ENCODE measurements at regions not wholly inside any gene's neighbourhood (a gene's known extent, or its start where the extent isn't known, plus 50 kb on each side); places are given as distances from the start of the nearest gene placed in this dataset.

DNA sequence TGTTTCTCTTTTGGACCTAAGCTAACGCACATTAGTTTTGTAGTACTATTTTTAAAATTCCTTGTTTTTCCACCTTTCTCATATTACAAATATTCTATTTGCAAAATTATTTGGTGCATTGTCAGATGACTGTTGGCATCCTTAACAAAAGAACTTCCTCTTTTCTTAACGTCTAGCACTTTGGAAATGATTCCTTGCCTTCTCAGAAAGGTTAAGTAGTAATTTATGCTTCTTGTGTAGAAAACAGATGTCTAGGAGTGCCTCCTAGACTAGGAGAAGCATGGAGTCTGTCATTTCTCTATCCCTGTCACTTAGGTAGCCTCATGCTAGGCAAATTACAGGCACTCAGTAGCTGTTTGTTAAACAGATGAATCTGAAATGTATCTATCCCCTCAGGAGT lies 64.4 kb downstream of the HSPA13 start:
- no peak overlapping the region for H2AK5ac ChIP-seq (ENCODE audit: insufficient read length, low read length)
- H3K4me1 ChIP-seq (ENCODE audit: insufficient read depth, low read length) = peaks cover 2% of the 10 kb centered on the region; the same call in 1 of the 2 replicates
- no peak overlapping the region for H3K4me2 ChIP-seq (ENCODE audit: insufficient read depth, insufficient read length, low read length)
- no peak overlapping the region for H2BK15ac ChIP-seq (ENCODE audit: low read depth, low read length)
- no peak overlapping the region for H3K4ac ChIP-seq (ENCODE audit: low read depth, low read length)
- H3K56ac ChIP-seq (ENCODE audit: insufficient read length, low read depth, low read length) = no peak overlapping the region
- H3K14ac ChIP-seq (ENCODE audit: insufficient read depth, low read length) = no peak overlapping the region
- H3K79me2 ChIP-seq (ENCODE audit: insufficient read depth, low read length) = no peaks in the 10 kb centered on the region
- no peak overlapping the region for H3K18ac ChIP-seq (ENCODE audit: insufficient read length, low read depth, low read length)
- H2BK12ac ChIP-seq (ENCODE audit: insufficient read length, low read depth, low read length) = no peak overlapping the region
- H2AFZ ChIP-seq (ENCODE audit: low read length) = peak overlapping the region; percentile 16
- no peak overlapping the region for H2BK120ac ChIP-seq (ENCODE audit: low read depth, low read length, poor library complexity, severe bottlenecking)
- no peak overlapping the region for H3K23ac ChIP-seq (ENCODE audit: insufficient read length, low read depth, low read length)
- DNase-seq = no peak
- TF ChIP-seq, protein P1, sequence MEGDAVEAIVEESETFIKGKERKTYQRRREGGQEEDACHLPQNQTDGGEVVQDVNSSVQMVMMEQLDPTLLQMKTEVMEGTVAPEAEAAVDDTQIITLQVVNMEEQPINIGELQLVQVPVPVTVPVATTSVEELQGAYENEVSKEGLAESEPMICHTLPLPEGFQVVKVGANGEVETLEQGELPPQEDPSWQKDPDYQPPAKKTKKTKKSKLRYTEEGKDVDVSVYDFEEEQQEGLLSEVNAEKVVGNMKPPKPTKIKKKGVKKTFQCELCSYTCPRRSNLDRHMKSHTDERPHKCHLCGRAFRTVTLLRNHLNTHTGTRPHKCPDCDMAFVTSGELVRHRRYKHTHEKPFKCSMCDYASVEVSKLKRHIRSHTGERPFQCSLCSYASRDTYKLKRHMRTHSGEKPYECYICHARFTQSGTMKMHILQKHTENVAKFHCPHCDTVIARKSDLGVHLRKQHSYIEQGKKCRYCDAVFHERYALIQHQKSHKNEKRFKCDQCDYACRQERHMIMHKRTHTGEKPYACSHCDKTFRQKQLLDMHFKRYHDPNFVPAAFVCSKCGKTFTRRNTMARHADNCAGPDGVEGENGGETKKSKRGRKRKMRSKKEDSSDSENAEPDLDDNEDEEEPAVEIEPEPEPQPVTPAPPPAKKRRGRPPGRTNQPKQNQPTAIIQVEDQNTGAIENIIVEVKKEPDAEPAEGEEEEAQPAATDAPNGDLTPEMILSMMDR (conservative IDR thresholded peaks at IDR 0.05) = no peak
- no peak overlapping the region for H3K4me3 Mint-ChIP-seq
- H4K5ac ChIP-seq (ENCODE audit: insufficient read length, low read depth, low read length) = no peak overlapping the region
- no peak overlapping the region for H3K27ac ChIP-seq (ENCODE audit: insufficient read length, low read depth, low read length)
- H3K27ac Mint-ChIP-seq = no peak overlapping the region
- H2BK20ac ChIP-seq (ENCODE audit: low read depth, low read length, poor library complexity, severe bottlenecking) = no peak overlapping the region
- H3K23me2 ChIP-seq (ENCODE audit: insufficient read length, low read depth, low read length, poor library complexity, severe bottlenecking) = no peaks in the 10 kb centered on the region
- no peak overlapping the region for H3T11ph ChIP-seq (ENCODE audit: low read length)
- H2BK5ac ChIP-seq (ENCODE audit: insufficient read length, low read length) = no peak overlapping the region
- peaks cover 0 to 1% (median 0%) of the 10 kb centered on the region in 3 experiments; a peak in 1 of 7 replicates for H3K36me3 Mint-ChIP-seq (ENCODE audit: insufficient read depth in 1 of 3, low read depth in 3 of 3)
- H3K9me3 ChIP-seq (ENCODE audit: control insufficient read depth, low read depth, low read length) = no peaks in the 10 kb centered on the region
- H4K20me1 ChIP-seq (ENCODE audit: control insufficient read depth, insufficient read depth, insufficient read length) = no peaks in the 10 kb centered on the region
- no peak overlapping the region for H4K91ac ChIP-seq (ENCODE audit: insufficient read length, low read depth, low read length)
- peaks cover 9 to 17% of the 10 kb centered on the region in 2 experiments for H3K9me3 Mint-ChIP-seq
- no CpG with 5 or more reads among the region's 2 CpGs for WGBS (ENCODE audit: extremely low coverage, insufficient read length, low lambda C conversion rate)
- H4K8ac ChIP-seq (replicated peaks; ENCODE audit: insufficient read length, low read depth, low read length) = no peak overlapping the region
- H3K27me3 ChIP-seq (ENCODE audit: insufficient read depth, low read length) = no peaks in the 10 kb centered on the region
- no peaks in the 10 kb centered on the region for H3K79me1 ChIP-seq (ENCODE audit: insufficient read depth, low read depth, low read length, poor library complexity, severe bottlenecking)
- H3K9ac ChIP-seq (ENCODE audit: extremely low read depth, insufficient read length, low read length) = no peak overlapping the region
- no peaks in the 10 kb centered on the region for H3K27me3 Mint-ChIP-seq (ENCODE audit: low read depth)
- H3K4me1 Mint-ChIP-seq = peaks cover 0 to 4% of the 10 kb centered on the region in 2 experiments; a peak in 2 of 4 replicates

Data from H9 (cell line).